B cell (primary cell): ENCODE measurements at regions not wholly inside any gene's neighbourhood (a gene's known extent, or its start where the extent isn't known, plus 50 kb on each side); places are given as distances from the start of the nearest gene placed in this dataset.

ENCODE experiments used
- CTCF ChIP-seq: fragments of 200-600 bp; IDR thresholded peaks from one replicate; pipeline ENCODE4 v1.8.0; 2022; ENCODE audit warnings: antibody characterized with exemption, mild to moderate bottlenecking
- EZH2 ChIP-seq: IDR thresholded peaks from 2 replicates; pipeline ENCODE4 v1.6.1; 2012; ENCODE audit warnings: borderline replicate concordance, low read depth, mild to moderate bottlenecking, moderate library complexity, low read length; ENCODE audit not compliant: insufficient read depth, poor library complexity, severe bottlenecking

GRCh38 chr1:208437401-208437800, 193.2 kb upstream of the PLXNA2 start:
- TF ChIP-seq CTCF, result no peak
- no peak for TF ChIP-seq EZH2
